ENCODE measurements at regions not wholly inside any gene's neighbourhood (a gene's known extent, or its start where the extent isn't known, plus 50 kb on each side); places are given as distances from the start of the nearest gene placed in this dataset.

DNA sequence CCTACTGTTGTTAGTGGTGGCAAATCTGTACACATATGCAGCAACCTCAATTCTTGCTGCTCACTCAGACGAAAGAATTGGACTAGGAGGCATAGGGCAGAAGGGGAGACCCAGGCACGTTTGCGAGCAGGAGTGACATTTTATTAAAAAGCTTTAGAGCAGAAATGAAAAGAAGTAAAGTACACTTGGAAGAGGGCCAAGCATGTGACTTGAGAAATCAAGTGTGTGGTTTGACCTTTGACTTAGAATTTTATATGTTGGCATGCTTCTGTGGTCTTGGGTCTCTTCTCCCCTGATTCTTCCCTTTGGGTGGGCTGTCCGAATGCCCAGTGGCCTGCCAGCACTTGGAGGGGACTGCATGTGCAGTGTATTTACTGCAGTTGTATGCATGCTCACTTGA is 205.5 kb upstream of the SEMA3D start:
- no peaks in the 10 kb centered on the region for H3K79me2 ChIP-seq (ENCODE audit: control insufficient read depth, insufficient read depth, low read length)
- no peak for DNase-seq (ENCODE audit: low read depth, low spot score)
- no peaks in the 10 kb centered on the region for H3K9me1 ChIP-seq (ENCODE audit: control insufficient read depth, extremely low read depth, insufficient read depth, low read length)
- no peak overlapping the region for H3K9ac ChIP-seq (ENCODE audit: control insufficient read depth, extremely low read depth, insufficient read depth, low read length)
- FAIRE-seq, result no peak
- H4K20me1 ChIP-seq (ENCODE audit: control insufficient read depth, extremely low read depth, insufficient read depth, low read length), result no peaks in the 10 kb centered on the region
- no peak overlapping the region for H3K4me2 ChIP-seq (ENCODE audit: control insufficient read depth, extremely low read depth, insufficient read depth, low read depth, low read length)
- TF ChIP-seq, protein P1, sequence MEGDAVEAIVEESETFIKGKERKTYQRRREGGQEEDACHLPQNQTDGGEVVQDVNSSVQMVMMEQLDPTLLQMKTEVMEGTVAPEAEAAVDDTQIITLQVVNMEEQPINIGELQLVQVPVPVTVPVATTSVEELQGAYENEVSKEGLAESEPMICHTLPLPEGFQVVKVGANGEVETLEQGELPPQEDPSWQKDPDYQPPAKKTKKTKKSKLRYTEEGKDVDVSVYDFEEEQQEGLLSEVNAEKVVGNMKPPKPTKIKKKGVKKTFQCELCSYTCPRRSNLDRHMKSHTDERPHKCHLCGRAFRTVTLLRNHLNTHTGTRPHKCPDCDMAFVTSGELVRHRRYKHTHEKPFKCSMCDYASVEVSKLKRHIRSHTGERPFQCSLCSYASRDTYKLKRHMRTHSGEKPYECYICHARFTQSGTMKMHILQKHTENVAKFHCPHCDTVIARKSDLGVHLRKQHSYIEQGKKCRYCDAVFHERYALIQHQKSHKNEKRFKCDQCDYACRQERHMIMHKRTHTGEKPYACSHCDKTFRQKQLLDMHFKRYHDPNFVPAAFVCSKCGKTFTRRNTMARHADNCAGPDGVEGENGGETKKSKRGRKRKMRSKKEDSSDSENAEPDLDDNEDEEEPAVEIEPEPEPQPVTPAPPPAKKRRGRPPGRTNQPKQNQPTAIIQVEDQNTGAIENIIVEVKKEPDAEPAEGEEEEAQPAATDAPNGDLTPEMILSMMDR (optimal IDR thresholded peaks at IDR 0.05 in 1 of 3, IDR thresholded peaks at IDR 0.05 in 1 of 3, conservative IDR thresholded peaks at IDR 0.05 in 1 of 3; ENCODE audit: extremely low read depth in 1 of 3, insufficient read depth in 2 of 3, low read length in 3 of 3), result no peak
- TF ChIP-seq EZH2 (IDR thresholded peaks at IDR 0.05; ENCODE audit: low read length), result no peak
- no peak overlapping the region for H3K27ac ChIP-seq (ENCODE audit: control insufficient read depth, insufficient read depth, low read length)
- dilution Hi-C loops (cut with MboI; ENCODE audit: extremely low pct_ligation_motif_present, low sequenced_read_pairs), result no loop called here
- no peaks in the 10 kb centered on the region for H3K4me1 ChIP-seq (ENCODE audit: control insufficient read depth, extremely low read depth, insufficient read depth, low read length)
- no peak overlapping the region for H3K4me3 ChIP-seq (ENCODE audit: control insufficient read depth in 2 of 3, extremely low read depth in 1 of 3, insufficient read depth in 2 of 3, low read depth in 1 of 3, low read length in 3 of 3)
- no peaks in the 10 kb centered on the region for H3K27me3 ChIP-seq (ENCODE audit: control insufficient read depth, extremely low read depth, insufficient read depth, low read length)
- H2AFZ ChIP-seq (ENCODE audit: control insufficient read depth, low read length), result no peak overlapping the region
- no peaks in the 10 kb centered on the region for H3K9me3 ChIP-seq (ENCODE audit: control insufficient read depth, low read depth, low read length)
- no peaks in the 10 kb centered on the region for H3K36me3 ChIP-seq (ENCODE audit: control insufficient read depth in 2 of 2, extremely low read depth in 1 of 2, insufficient read depth in 2 of 2, low read length in 2 of 2)

DNA sequence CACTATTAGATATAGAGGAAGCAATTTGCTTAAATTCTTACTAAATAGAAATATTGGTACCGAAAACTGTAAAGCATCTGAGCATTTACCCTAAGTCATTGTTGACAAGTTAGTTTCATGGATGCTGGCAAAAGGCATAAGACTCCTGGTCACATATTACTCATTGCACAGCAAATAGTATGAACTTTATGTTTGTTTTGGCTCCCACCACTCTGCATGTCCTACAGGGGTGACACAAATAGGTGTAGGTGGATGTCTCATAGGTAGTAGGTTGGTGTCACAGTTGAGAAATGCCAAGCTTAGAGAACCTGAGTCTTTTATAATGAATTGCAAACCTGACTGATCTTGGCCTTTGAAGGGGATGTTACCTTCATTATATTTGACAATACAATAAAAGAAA is 199.6 kb upstream of the SEMA3D start:
- dilution Hi-C loops (cut with MboI; ENCODE audit: extremely low pct_ligation_motif_present, low sequenced_read_pairs), result no loop called here
- FAIRE-seq (no peak), DNase-seq (ENCODE audit: low read depth, low spot score) (no peak)
- Histone ChIP-seq H3K9me3 (ENCODE audit: control insufficient read depth, low read depth, low read length) (no peaks in the 10 kb centered on the region), H3K79me2 (ENCODE audit: control insufficient read depth, insufficient read depth, low read length) (no peaks in the 10 kb centered on the region), H3K9ac (ENCODE audit: control insufficient read depth, extremely low read depth, insufficient read depth, low read length) (no peak overlapping the region), H2AFZ (ENCODE audit: control insufficient read depth, low read length) (no peak overlapping the region), H4K20me1 (ENCODE audit: control insufficient read depth, extremely low read depth, insufficient read depth, low read length) (no peaks in the 10 kb centered on the region), H3K4me1 (ENCODE audit: control insufficient read depth, extremely low read depth, insufficient read depth, low read length) (no peaks in the 10 kb centered on the region), H3K36me3 (ENCODE audit: control insufficient read depth in 2 of 2, extremely low read depth in 1 of 2, insufficient read depth in 2 of 2, low read length in 2 of 2) (no peaks in the 10 kb centered on the region), H3K27me3 (ENCODE audit: control insufficient read depth, extremely low read depth, insufficient read depth, low read length) (no peaks in the 10 kb centered on the region), H3K27ac (ENCODE audit: control insufficient read depth, insufficient read depth, low read length) (no peak overlapping the region), H3K4me3 (ENCODE audit: control insufficient read depth in 2 of 3, extremely low read depth in 1 of 3, insufficient read depth in 2 of 3, low read depth in 1 of 3, low read length in 3 of 3) (no peak overlapping the region), H3K4me2 (ENCODE audit: control insufficient read depth, extremely low read depth, insufficient read depth, low read depth, low read length) (no peak overlapping the region), H3K9me1 (ENCODE audit: control insufficient read depth, extremely low read depth, insufficient read depth, low read length) (no peaks in the 10 kb centered on the region)
- no peak for TF ChIP-seq EZH2 (IDR thresholded peaks at IDR 0.05; ENCODE audit: low read length)
- TF ChIP-seq, protein P1 (optimal IDR thresholded peaks at IDR 0.05 in 1 of 3, IDR thresholded peaks at IDR 0.05 in 1 of 3, conservative IDR thresholded peaks at IDR 0.05 in 1 of 3; ENCODE audit: extremely low read depth in 1 of 3, insufficient read depth in 2 of 3, low read length in 3 of 3), result no peak

Data from keratinocyte (primary cell).